ENCODE measurements at regions not wholly inside any gene's neighbourhood (a gene's known extent, or its start where the extent isn't known, plus 50 kb on each side); places are given as distances from the start of the nearest gene placed in this dataset.

GRCh38 chr6:129773304-129773703 is 63.3 kb upstream of the ARHGAP18 start:
- no peak overlapping the region for H3K4me2 ChIP-seq (ENCODE audit: low read length)
- no peak overlapping the region for H3K4me3 ChIP-seq (ENCODE audit: low read length)
- H3K79me2 ChIP-seq (ENCODE audit: low read length): no peaks in the 10 kb centered on the region
- H3K27me3 ChIP-seq (ENCODE audit: low read depth, low read length): no peaks in the 10 kb centered on the region
- no peak for TF ChIP-seq EZH2phosphoT487 (IDR thresholded peaks at IDR 0.05; ENCODE audit: low read depth)
- TF ChIP-seq, protein P1, sequence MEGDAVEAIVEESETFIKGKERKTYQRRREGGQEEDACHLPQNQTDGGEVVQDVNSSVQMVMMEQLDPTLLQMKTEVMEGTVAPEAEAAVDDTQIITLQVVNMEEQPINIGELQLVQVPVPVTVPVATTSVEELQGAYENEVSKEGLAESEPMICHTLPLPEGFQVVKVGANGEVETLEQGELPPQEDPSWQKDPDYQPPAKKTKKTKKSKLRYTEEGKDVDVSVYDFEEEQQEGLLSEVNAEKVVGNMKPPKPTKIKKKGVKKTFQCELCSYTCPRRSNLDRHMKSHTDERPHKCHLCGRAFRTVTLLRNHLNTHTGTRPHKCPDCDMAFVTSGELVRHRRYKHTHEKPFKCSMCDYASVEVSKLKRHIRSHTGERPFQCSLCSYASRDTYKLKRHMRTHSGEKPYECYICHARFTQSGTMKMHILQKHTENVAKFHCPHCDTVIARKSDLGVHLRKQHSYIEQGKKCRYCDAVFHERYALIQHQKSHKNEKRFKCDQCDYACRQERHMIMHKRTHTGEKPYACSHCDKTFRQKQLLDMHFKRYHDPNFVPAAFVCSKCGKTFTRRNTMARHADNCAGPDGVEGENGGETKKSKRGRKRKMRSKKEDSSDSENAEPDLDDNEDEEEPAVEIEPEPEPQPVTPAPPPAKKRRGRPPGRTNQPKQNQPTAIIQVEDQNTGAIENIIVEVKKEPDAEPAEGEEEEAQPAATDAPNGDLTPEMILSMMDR (IDR thresholded peaks at IDR 0.05; ENCODE audit: low read depth, low read length): no peak
- no peak overlapping the region for H3K27ac ChIP-seq (ENCODE audit: low read length)
- H4K20me1 ChIP-seq (ENCODE audit: insufficient read depth, low read length): no peaks in the 10 kb centered on the region
- no peaks in the 10 kb centered on the region for H3K36me3 ChIP-seq (replicated peaks; ENCODE audit: low read depth, low read length)
- H3K9me3 ChIP-seq (ENCODE audit: insufficient read depth, low read length): no peaks in the 10 kb centered on the region
- H2AFZ ChIP-seq (ENCODE audit: low read depth, low read length): no peak overlapping the region
- peaks cover 8% of the 10 kb centered on the region; the same call in 1 of the 2 replicates for H3K4me1 ChIP-seq (ENCODE audit: low read length)
- H3K9ac ChIP-seq (ENCODE audit: low read length): no peak overlapping the region

DNA sequence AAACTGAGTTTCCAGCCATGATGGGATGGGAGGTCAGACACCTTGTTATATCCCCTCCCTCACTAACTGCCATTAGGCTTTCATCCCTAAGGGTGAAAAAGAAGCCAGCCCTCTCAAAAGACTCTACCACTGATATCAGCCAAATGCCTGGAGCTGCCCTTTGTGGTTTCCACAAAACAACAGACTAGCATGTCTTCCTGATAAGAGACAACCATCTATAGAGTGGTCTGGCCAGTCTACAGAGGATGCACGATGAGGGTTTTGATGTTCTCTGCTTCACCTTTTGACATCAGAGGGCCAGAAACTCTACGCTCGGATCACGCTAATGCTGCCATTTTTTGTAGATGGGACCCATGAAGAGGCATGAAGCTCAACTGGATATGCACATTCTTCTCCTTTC is 61.7 kb upstream of the ARHGAP18 start:
- Histone ChIP-seq H3K27ac (ENCODE audit: low read length) (no peak overlapping the region), H2AFZ (ENCODE audit: low read depth, low read length) (no peak overlapping the region), H3K79me2 (ENCODE audit: low read length) (no peaks in the 10 kb centered on the region), H3K4me1 (ENCODE audit: low read length) (no peaks in the 10 kb centered on the region), H3K4me3 (ENCODE audit: low read length) (no peak overlapping the region), H3K4me2 (ENCODE audit: low read length) (no peak overlapping the region), H3K36me3 (replicated peaks; ENCODE audit: low read depth, low read length) (no peaks in the 10 kb centered on the region), H4K20me1 (ENCODE audit: insufficient read depth, low read length) (no peaks in the 10 kb centered on the region), H3K27me3 (ENCODE audit: low read depth, low read length) (no peaks in the 10 kb centered on the region), H3K9ac (ENCODE audit: low read length) (no peak overlapping the region), H3K9me3 (ENCODE audit: insufficient read depth, low read length) (no peaks in the 10 kb centered on the region)
- TF ChIP-seq, protein P1 (IDR thresholded peaks at IDR 0.05; ENCODE audit: low read depth, low read length): no peak
- TF ChIP-seq EZH2phosphoT487 (IDR thresholded peaks at IDR 0.05; ENCODE audit: low read depth): no peak

DNA sequence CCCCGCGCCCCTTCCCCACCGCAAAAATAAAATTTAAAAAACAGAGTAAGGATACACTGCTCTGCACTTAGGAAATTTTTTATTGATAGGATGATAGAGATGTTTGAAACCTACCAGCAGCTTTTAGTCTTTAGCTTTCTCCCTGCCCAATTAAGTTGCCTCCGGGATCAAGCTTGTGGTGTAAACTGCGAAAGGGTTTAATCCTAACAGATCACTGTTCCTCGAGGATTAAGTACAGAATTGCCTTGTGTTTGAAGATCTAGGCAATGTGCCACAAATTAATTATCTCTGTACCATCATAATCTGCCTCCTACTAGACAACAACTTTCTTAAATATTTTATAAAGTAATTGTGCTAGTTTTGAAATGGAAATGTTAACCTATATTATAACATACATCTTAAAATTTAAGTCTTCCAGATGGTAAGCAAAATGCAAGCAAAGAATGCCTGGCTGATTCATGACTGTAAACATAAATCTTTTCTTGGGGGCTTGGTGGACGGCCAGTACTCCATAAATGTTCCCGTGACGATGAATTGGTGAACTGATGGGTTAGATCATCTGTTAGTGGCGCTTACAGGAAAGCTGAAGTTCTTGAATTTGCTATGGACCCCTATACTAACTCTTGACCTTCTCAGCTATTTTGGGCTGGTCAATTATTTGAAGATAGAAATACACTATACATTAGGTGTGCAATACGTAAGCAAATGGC is 58.0 kb upstream of the ARHGAP18 start:
- no peak overlapping the region for H3K4me2 ChIP-seq (ENCODE audit: low read length)
- peaks cover 12% of the 10 kb centered on the region for H3K4me1 ChIP-seq (ENCODE audit: low read length)
- H3K9ac ChIP-seq (ENCODE audit: low read length): no peak overlapping the region
- no peaks in the 10 kb centered on the region for H4K20me1 ChIP-seq (ENCODE audit: insufficient read depth, low read length)
- H3K27me3 ChIP-seq (ENCODE audit: low read depth, low read length): no peaks in the 10 kb centered on the region
- TF ChIP-seq, protein P1 (IDR thresholded peaks at IDR 0.05; ENCODE audit: low read depth, low read length): no peak
- TF ChIP-seq EZH2phosphoT487 (IDR thresholded peaks at IDR 0.05; ENCODE audit: low read depth): no peak
- H3K9me3 ChIP-seq (ENCODE audit: insufficient read depth, low read length): no peaks in the 10 kb centered on the region
- H2AFZ ChIP-seq (ENCODE audit: low read depth, low read length): no peak overlapping the region
- H3K4me3 ChIP-seq (ENCODE audit: low read length): no peak overlapping the region
- H3K79me2 ChIP-seq (ENCODE audit: low read length): no peaks in the 10 kb centered on the region
- H3K27ac ChIP-seq (ENCODE audit: low read length): no peak overlapping the region
- no peaks in the 10 kb centered on the region for H3K36me3 ChIP-seq (replicated peaks; ENCODE audit: low read depth, low read length)

DNA sequence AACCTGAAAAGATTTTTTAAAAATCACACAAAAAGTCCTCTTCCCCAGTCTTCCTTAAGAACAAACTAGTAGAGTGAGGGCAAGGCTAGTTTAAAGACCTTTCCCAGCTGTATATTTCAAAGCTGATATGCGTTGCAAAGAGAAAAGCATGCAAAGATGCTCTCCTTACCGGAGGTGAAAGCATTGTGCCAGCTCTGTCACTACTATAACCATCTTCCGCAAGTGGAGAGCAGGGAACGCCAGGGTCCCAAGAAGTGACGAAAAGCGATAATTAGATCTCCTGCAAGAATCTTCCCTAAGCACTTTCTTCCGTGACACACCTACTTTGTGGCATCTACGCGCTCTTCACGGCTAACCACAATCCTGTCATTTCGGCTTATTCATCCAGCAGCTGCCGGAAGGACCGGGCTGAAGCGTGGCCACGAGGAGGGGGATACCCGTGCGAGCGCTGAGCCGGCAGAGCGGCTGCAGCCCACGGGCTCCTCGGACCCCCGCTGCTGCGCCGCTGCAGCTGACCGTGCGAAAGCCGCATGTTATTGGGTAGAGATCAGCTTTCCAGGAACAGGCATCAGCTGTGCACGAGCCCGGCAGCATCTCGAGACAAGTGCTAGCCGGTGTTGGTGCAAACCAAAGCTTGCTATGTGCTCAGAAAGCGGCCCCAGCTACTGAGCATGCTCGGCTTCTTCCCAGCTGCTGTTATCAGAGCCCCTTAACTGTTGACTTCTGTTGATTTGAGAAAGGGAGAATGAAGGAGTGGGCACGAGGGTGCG is 57.2 kb upstream of the ARHGAP18 start:
- H3K9me3 ChIP-seq (ENCODE audit: insufficient read depth, low read length): no peaks in the 10 kb centered on the region
- H3K27ac ChIP-seq (ENCODE audit: low read length): no peak overlapping the region
- no peaks in the 10 kb centered on the region for H3K36me3 ChIP-seq (replicated peaks; ENCODE audit: low read depth, low read length)
- no peak overlapping the region for H2AFZ ChIP-seq (ENCODE audit: low read depth, low read length)
- no peak overlapping the region for H3K4me3 ChIP-seq (ENCODE audit: low read length)
- H3K4me2 ChIP-seq (ENCODE audit: low read length): no peak overlapping the region
- H3K79me2 ChIP-seq (ENCODE audit: low read length): no peaks in the 10 kb centered on the region
- H4K20me1 ChIP-seq (ENCODE audit: insufficient read depth, low read length): no peaks in the 10 kb centered on the region
- no peak overlapping the region for H3K9ac ChIP-seq (ENCODE audit: low read length)
- H3K27me3 ChIP-seq (ENCODE audit: low read depth, low read length): no peaks in the 10 kb centered on the region
- H3K4me1 ChIP-seq (ENCODE audit: low read length): peaks cover 12% of the 10 kb centered on the region
- TF ChIP-seq EZH2phosphoT487 (IDR thresholded peaks at IDR 0.05; ENCODE audit: low read depth): no peak
- TF ChIP-seq, protein P1 (IDR thresholded peaks at IDR 0.05; ENCODE audit: low read depth, low read length): no peak

Measured in OCI-LY3 (cell line).